Esophagus muscularis mucosa (tissue), 4 donors: ENCODE measurements at regions not wholly inside any gene's neighbourhood (a gene's known extent, or its start where the extent isn't known, plus 50 kb on each side); places are given as distances from the start of the nearest gene placed in this dataset.

ENCODE experiments used
- CTCF ChIP-seq, 3 experiments: fragments of 200-600 bp in 2 of 3; fragments of 450-650 bp in 1 of 3; sonication (generic) in 2 of 3; IDR thresholded peaks; one replicate each; pipeline ENCODE4 v1.5.1; 2017 to 2019; ENCODE audit warnings: antibody characterized with exemption in 3 of 3, mild to moderate bottlenecking in 2 of 3, moderate library complexity in 1 of 3
- EP300 ChIP-seq: sonication (generic); formaldehyde crosslinking; IDR thresholded peaks from one replicate; pipeline ENCODE4 v1.6.1; 2017; ENCODE audit warnings: antibody characterized with exemption
- POLR2A ChIP-seq: fragments of 450-650 bp; IDR thresholded peaks from one replicate; pipeline ENCODE4 v1.6.1; 2017; ENCODE audit warnings: antibody characterized with exemption, moderate library complexity, mild to moderate bottlenecking, low read depth

DNA sequence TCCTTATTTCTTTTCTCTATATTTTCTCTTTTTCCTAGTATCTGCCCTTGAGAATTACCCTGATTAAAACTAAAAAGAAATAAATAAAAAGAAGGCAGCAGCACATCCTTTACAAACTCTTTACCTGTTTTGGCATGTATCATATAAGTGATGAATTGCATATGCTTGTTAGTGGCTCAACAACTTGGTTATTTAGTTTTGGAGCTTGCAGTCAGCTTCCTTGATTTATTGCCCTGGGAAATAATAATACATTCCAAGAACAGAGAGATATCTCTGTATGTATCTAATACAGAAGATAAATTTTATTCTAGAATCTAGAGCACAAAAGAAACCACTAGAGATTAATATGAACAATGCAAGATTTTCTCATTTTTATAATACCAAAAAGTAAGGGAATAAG is 139.8 kb upstream of the ZC3H15 start:
- TF ChIP-seq CTCF (IDR thresholded peaks at IDR 0.05) (no peak), POLR2A (no peak), EP300 (no peak)
